ENCODE measurements at regions not wholly inside any gene's neighbourhood (a gene's known extent, or its start where the extent isn't known, plus 50 kb on each side); places are given as distances from the start of the nearest gene placed in this dataset.

- TF ChIP-seq CHD7 (IDR thresholded peaks at IDR 0.05; ENCODE audit: insufficient replicate concordance, low read length) (no peak), RBBP5 (IDR thresholded peaks at IDR 0.05; ENCODE audit: borderline replicate concordance, low read depth, low read length) (no peak), CREB1 (IDR thresholded peaks at IDR 0.05) (no peak), ZNF274 (IDR thresholded peaks at IDR 0.05; ENCODE audit: borderline replicate concordance, extremely low read depth, low read length) (no peak), TAF7 (optimal IDR thresholded peaks at IDR 0.05; ENCODE audit: borderline replicate concordance, low read depth, low read length) (no peak), KDM5A (IDR thresholded peaks at IDR 0.05; ENCODE audit: low read length) (no peak), EZH2 (IDR thresholded peaks at IDR 0.05; ENCODE audit: low read depth, low read length, severe bottlenecking) (no peak), PHF8 (conservative IDR thresholded peaks at IDR 0.05; ENCODE audit: low read depth, low read length) (no peak), ATF3 (IDR thresholded peaks at IDR 0.05; ENCODE audit: insufficient read depth, low read depth, low read length) (no peak), KDM1A (IDR thresholded peaks at IDR 0.05; ENCODE audit: borderline replicate concordance, low read length) (no peak), POU5F1 (IDR thresholded peaks at IDR 0.05; ENCODE audit: low read depth, low read length) (no peak), SP4 (IDR thresholded peaks at IDR 0.05; ENCODE audit: low read length) (no peak)
These were observed 250.0 kb upstream of the NFIA start (continued) for GRCh38 chr1:60832367-60832766.
